Spleen (tissue), 11 donors: ENCODE measurements at regions not wholly inside any gene's neighbourhood (a gene's known extent, or its start where the extent isn't known, plus 50 kb on each side); places are given as distances from the start of the nearest gene placed in this dataset.

Experiments used
- DNase-seq: peaks from one replicate; pipeline ENCODE4 v3.0.0-alpha.2; 2020
- H3K27ac ChIP-seq, 8 donors: fragments of 200-600 bp; sonication (generic) in 7 of 8; 1 replicate in 4 of 8; 2 replicates in 4 of 8; pipeline versions ENCODE4 v1.5.0 to v1.8.0; 2016 to 2021; ENCODE audit warnings: inconsistent platforms in 4 of 8, mild to moderate bottlenecking in 4 of 8, moderate library complexity in 1 of 8
- H3K27me3 ChIP-seq, 7 donors: fragments of 200-600 bp; sonication (generic) in 6 of 7; replicated peaks in 1 of 7; 1 replicate in 4 of 7; 2 replicates in 3 of 7; pipeline versions ENCODE4 v1.5.0 to v1.8.0; 2016 to 2021; ENCODE audit warnings: inconsistent platforms in 3 of 7, mild to moderate bottlenecking in 1 of 7
- H3K36me3 ChIP-seq, 6 donors: fragments of 200-600 bp; sonication (generic) in 5 of 6; 1 replicate in 4 of 6; 2 replicates in 2 of 6; pipeline versions ENCODE4 v1.5.0 to v1.8.0; 2016 to 2021; ENCODE audit warnings: inconsistent platforms in 2 of 6
- H3K4me1 ChIP-seq, 6 donors: fragments of 200-600 bp; sonication (generic) in 5 of 6; 1 replicate in 3 of 6; 2 replicates in 3 of 6; pipeline versions ENCODE4 v1.5.0 to v1.8.0; 2016 to 2021; ENCODE audit warnings: inconsistent platforms in 3 of 6
- H3K4me3 ChIP-seq, 8 donors: fragments of 200-600 bp; sonication (generic) in 7 of 8; 1 replicate in 4 of 8; 2 replicates in 4 of 8; pipeline versions ENCODE4 v1.5.0 to v1.8.0; 2016 to 2021; ENCODE audit warnings: inconsistent platforms in 4 of 8, mild to moderate bottlenecking in 4 of 8, moderate library complexity in 2 of 8
- H3K9me3 ChIP-seq, 8 donors: fragments of 200-600 bp; sonication (generic) in 7 of 8; 1 replicate in 4 of 8; 2 replicates in 4 of 8; pipeline versions ENCODE4 v1.5.0 to v1.8.0; 2016 to 2021; ENCODE audit warnings: inconsistent platforms in 4 of 8
- POLR2A ChIP-seq, 3 donors: fragments of 450-650 bp; IDR thresholded peaks; one replicate each; pipeline ENCODE4 v1.5.1; 2017; ENCODE audit warnings: antibody characterized with exemption in 3 of 3, mild to moderate bottlenecking in 1 of 3
- POLR2AphosphoS5 ChIP-seq, 3 donors: sonication (generic); formaldehyde crosslinking; IDR thresholded peaks; one replicate each; pipeline ENCODE4 v1.5.1; 2017; ENCODE audit warnings: antibody characterized with exemption in 3 of 3
- WGBS, 5 donors: extraction: QIAGEN DNeasy Blood & Tissue Kit in 3 of 5; methylation state at CpG; one replicate each; pipeline versions ENCODE4 v1.1.5 to v1.1.7; 2013 to 2018; 5-methylcytosine and 5-hydroxymethylcytosine counted together
- intact Hi-C: fragments of 100-400 bp; cut with DNase I; formaldehyde crosslinking; loops from one replicate; pipeline ENCODE4 v1.15.0; 2023; ENCODE audit warnings: low total_unique reads
- TF ChIP-seq, protein P1 (sequence below), 11 experiments: fragments of 200-600 bp in 7 of 11; fragments of 450-650 bp in 4 of 11; sonication (generic) in 4 of 11; IDR thresholded peaks in 8 of 11; conservative IDR thresholded peaks in 3 of 11; 1 replicate in 7 of 11; 2 replicates in 4 of 11; pipeline versions ENCODE4 v1.4.0 to v1.8.0; 2016 to 2021; ENCODE audit warnings: antibody characterized with exemption in 11 of 11, inconsistent platforms in 4 of 11, mild to moderate bottlenecking in 1 of 11
- donor health status: healthy with polysubstance abuse.
- donor health status: DM: no; HTN: no; CAD: no; lungs with moderate emphysema.
- donor health status: DM: no; HTN: no; CAD: no.
- donor health status: Bipolar disorder and iron deficiency.
- donor health status: healthy.
- donor health status: DM: no; HTN: no; CAD: no.
- donor health status: DM: yes; HTN: yes; CAD: no.

DNA sequence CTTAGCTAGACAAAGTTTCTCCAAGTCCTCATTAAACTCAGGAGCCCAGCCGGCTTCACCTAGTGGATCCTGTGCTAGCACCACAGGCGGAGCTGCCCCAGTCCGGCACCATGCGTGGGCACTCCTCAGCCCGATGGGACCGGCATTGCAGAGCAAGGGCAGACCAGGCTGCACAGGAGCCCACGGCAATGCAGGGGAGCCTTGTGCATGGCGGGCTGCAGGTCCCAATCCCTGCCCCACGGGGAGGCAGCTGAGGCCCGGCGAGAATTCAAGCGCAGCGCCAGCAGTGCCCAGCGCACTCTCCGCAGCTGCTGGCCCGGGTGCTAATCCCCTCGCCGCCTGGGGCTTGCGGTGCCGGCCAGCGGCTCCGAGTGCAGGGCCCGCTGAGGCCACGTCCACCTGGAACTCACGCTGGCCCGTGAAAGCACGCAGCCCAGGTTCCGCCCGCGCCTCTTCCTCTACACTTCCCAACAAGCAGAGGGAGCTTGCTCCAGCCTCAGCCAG, 292.3 kb upstream of the EYS start:
- Histone ChIP-seq H3K4me1 (no peaks in the 10 kb centered on the region), H3K27ac (no peak overlapping the region), H3K4me3 (no peak overlapping the region), H3K36me3 (no peaks in the 10 kb centered on the region), H3K27me3 (no peaks in the 10 kb centered on the region), H3K9me3 (peaks cover 0 to 19% (median 13%) of the 10 kb centered on the region in 8 donors)
- WGBS, 5 donors: 93 to 96% (median 94%) methylated on average over 9 to 30 of the region's 30 CpGs
- intact Hi-C loops: no loop called here
- TF ChIP-seq POLR2A (IDR thresholded peaks at IDR 0.05) (no peak), POLR2AphosphoS5 (IDR thresholded peaks at IDR 0.05) (no peak)
- TF ChIP-seq, protein P1, sequence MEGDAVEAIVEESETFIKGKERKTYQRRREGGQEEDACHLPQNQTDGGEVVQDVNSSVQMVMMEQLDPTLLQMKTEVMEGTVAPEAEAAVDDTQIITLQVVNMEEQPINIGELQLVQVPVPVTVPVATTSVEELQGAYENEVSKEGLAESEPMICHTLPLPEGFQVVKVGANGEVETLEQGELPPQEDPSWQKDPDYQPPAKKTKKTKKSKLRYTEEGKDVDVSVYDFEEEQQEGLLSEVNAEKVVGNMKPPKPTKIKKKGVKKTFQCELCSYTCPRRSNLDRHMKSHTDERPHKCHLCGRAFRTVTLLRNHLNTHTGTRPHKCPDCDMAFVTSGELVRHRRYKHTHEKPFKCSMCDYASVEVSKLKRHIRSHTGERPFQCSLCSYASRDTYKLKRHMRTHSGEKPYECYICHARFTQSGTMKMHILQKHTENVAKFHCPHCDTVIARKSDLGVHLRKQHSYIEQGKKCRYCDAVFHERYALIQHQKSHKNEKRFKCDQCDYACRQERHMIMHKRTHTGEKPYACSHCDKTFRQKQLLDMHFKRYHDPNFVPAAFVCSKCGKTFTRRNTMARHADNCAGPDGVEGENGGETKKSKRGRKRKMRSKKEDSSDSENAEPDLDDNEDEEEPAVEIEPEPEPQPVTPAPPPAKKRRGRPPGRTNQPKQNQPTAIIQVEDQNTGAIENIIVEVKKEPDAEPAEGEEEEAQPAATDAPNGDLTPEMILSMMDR (IDR thresholded peaks at IDR 0.05 in 8 of 11, conservative IDR thresholded peaks at IDR 0.05 in 3 of 11): no peak
- DNase-seq: peak; percentile 55

DNA sequence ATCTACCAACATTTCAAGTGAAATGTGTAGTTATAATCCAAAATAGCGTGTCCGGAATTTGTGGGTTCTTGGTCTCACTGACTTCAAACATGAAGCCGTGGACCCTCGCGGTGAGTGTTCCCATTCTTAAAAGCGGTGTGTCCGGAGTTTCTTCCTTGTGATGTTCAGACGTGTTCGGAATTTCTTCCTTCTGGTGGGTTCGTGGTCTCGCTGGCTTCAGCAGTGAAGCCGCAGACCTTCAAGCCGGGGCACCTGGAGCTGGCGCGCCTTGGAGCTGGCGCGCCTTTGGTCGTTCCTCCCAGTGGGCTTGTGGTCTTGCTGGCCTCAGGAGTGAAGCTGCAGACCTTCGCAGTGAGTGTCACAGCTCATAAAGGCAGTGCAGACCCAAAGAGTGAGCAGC, 291.5 kb upstream of the EYS start:
- Histone ChIP-seq H3K4me3 (no peak overlapping the region), H3K27me3 (no peaks in the 10 kb centered on the region), H3K36me3 (no peaks in the 10 kb centered on the region), H3K27ac (no peak overlapping the region), H3K4me1 (no peaks in the 10 kb centered on the region), H3K9me3 (peaks cover 0 to 19% (median 13%) of the 10 kb centered on the region in 8 donors)
- no peak for DNase-seq
- WGBS, 5 donors: 92 to 98% (median 93%) methylated on average over 19 of the region's 19 CpGs
- intact Hi-C loops: no loop called here
- TF ChIP-seq POLR2A (IDR thresholded peaks at IDR 0.05): no peak
- TF ChIP-seq POLR2AphosphoS5 (IDR thresholded peaks at IDR 0.05): no peak
- TF ChIP-seq, protein P1 (IDR thresholded peaks at IDR 0.05 in 8 of 11, conservative IDR thresholded peaks at IDR 0.05 in 3 of 11): no peak

DNA sequence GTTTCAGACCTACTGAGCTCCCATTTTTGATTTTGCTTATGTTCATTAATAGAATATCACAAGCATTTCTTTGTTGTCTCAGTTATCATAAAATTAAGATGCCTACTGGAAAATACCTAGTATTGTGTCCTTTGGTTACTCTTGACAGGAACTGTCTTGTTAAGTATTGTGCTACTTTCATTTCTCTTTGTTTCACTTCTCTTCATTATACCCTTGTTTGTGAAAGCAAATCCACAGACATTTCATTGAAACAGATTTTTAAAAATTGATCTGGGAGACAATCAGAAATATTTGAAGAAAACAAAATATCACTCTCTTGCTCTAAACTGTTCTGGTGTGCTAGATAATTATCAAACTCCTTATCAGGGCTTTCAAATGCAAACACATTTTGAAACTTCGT, 290.5 kb upstream of the EYS start:
- Histone ChIP-seq H3K27ac (no peak overlapping the region), H3K27me3 (no peaks in the 10 kb centered on the region), H3K9me3 (peaks cover 0 to 19% (median 13%) of the 10 kb centered on the region in 8 donors), H3K4me1 (no peaks in the 10 kb centered on the region), H3K4me3 (no peak overlapping the region), H3K36me3 (no peaks in the 10 kb centered on the region)
- TF ChIP-seq POLR2AphosphoS5 (IDR thresholded peaks at IDR 0.05) (no peak), POLR2A (IDR thresholded peaks at IDR 0.05) (no peak)
- TF ChIP-seq, protein P1 (IDR thresholded peaks at IDR 0.05 in 8 of 11, conservative IDR thresholded peaks at IDR 0.05 in 3 of 11): no peak
- DNase-seq: no peak
- intact Hi-C loops: no loop called here
- WGBS, 5 donors: 64 to 91% (median 71%) methylated on average over 1 of the region's 1 CpG

DNA sequence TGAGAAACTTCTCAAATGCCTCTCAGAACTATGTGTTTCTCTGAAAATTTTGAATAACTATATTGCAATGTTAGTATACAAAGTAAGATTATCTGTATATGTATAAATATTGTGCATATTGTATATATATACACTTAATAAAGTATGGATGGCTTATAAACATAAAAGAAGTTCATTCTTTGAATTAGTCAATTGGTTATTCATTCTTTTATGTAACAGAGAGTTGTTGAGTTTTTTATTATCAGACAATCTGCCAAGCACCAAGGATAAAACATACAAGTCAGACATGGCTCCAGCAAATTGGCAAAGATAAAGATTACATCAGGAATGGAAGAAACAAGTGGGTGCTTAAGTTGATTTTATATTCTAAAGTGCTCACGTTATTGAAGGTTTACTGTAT, 289.1 kb upstream of the EYS start:
- no peak overlapping the region for H3K4me3 ChIP-seq
- intact Hi-C loops: no loop called here
- no peak for TF ChIP-seq POLR2AphosphoS5 (IDR thresholded peaks at IDR 0.05)
- TF ChIP-seq, protein P1 (IDR thresholded peaks at IDR 0.05 in 8 of 11, conservative IDR thresholded peaks at IDR 0.05 in 3 of 11): no peak
- no peak for TF ChIP-seq POLR2A (IDR thresholded peaks at IDR 0.05)

More for the DNA sequence above, 289.1 kb upstream of the EYS start:
- H3K4me1 ChIP-seq: no peaks in the 10 kb centered on the region
- H3K9me3 ChIP-seq: peaks cover 0 to 19% (median 11%) of the 10 kb centered on the region in 8 donors
- DNase-seq: no peak
- no peak overlapping the region for H3K27ac ChIP-seq
- H3K36me3 ChIP-seq: no peaks in the 10 kb centered on the region
- H3K27me3 ChIP-seq: no peaks in the 10 kb centered on the region
- 77 to 94% (median 85%) methylated on average over 1 of the region's 1 CpG for WGBS, 5 donors
